ENCODE measurements at regions not wholly inside any gene's neighbourhood (a gene's known extent, or its start where the extent isn't known, plus 50 kb on each side); places are given as distances from the start of the nearest gene placed in this dataset.

DNA sequence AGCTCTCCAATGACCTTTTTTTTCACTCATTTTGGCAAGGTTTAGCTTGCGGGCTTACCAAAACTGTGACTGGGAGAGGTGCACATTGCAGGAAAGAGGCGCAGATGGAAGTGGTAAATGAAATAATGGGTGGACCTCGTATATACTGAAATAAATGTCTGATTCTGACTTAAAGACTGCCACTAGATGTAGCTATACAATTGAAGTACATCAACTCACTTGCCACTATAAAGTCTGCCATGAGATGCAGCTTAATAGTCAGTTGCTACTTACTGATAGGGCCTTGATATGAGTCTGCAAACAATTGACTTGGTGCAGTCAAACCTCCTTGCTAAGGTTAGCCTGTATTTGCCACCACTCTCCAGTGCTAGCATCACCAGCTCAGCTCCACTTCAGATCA, 525.9 kb upstream of the MBL2 start:
- Histone ChIP-seq H3K9ac (ENCODE audit: low read length in 2 of 2) (no peak overlapping the region), H3K27me3 (ENCODE audit: control insufficient read depth in 1 of 2, insufficient read depth in 2 of 2, low read length in 2 of 2) (no peaks in the 10 kb centered on the region), H3K4me1 (ENCODE audit: control insufficient read depth, insufficient read depth, low read length) (no peaks in the 10 kb centered on the region), H3K27ac (ENCODE audit: low read length) (no peak overlapping the region), H3K36me3 (ENCODE audit: control insufficient read depth in 2 of 2, insufficient read depth in 2 of 2, low read length in 2 of 2) (no peaks in the 10 kb centered on the region), H3K9me3 (ENCODE audit: control insufficient read depth in 2 of 2, low read length in 2 of 2) (peaks cover 0 to 3% of the 10 kb centered on the region in 2 donors), H3K4me3 (ENCODE audit: low read length in 2 of 2) (no peak overlapping the region)

- H3K4me1 ChIP-seq (ENCODE audit: control insufficient read depth, insufficient read depth, low read length), result no peaks in the 10 kb centered on the region
- no peaks in the 10 kb centered on the region for H3K9me3 ChIP-seq (ENCODE audit: control insufficient read depth in 2 of 2, low read length in 2 of 2)
- H3K36me3 ChIP-seq (ENCODE audit: control insufficient read depth in 2 of 2, insufficient read depth in 2 of 2, low read length in 2 of 2), result no peaks in the 10 kb centered on the region
- no peak overlapping the region for H3K9ac ChIP-seq (ENCODE audit: low read length in 2 of 2)
- H3K4me3 ChIP-seq (ENCODE audit: low read length in 2 of 2), result no peak overlapping the region
- H3K27ac ChIP-seq (ENCODE audit: low read length), result no peak overlapping the region
- H3K27me3 ChIP-seq (ENCODE audit: control insufficient read depth in 1 of 2, insufficient read depth in 2 of 2, low read length in 2 of 2), result no peaks in the 10 kb centered on the region
Measured at GRCh38 chr10:53284615-53285182, 512.1 kb upstream of the MBL2 start.

- no peaks in the 10 kb centered on the region for H3K4me1 ChIP-seq (ENCODE audit: control insufficient read depth, insufficient read depth, low read length)
- no peak overlapping the region for H3K27ac ChIP-seq (ENCODE audit: low read length)
- no peaks in the 10 kb centered on the region for H3K36me3 ChIP-seq (ENCODE audit: control insufficient read depth in 2 of 2, insufficient read depth in 2 of 2, low read length in 2 of 2)
- H3K4me3 ChIP-seq (ENCODE audit: low read length in 2 of 2), result no peak overlapping the region
- no peaks in the 10 kb centered on the region for H3K9me3 ChIP-seq (ENCODE audit: control insufficient read depth in 2 of 2, low read length in 2 of 2)
- no peak overlapping the region for H3K9ac ChIP-seq (ENCODE audit: low read length in 2 of 2)
- no peaks in the 10 kb centered on the region for H3K27me3 ChIP-seq (ENCODE audit: control insufficient read depth in 1 of 2, insufficient read depth in 2 of 2, low read length in 2 of 2)
Measured at GRCh38 chr10:53276797-53277196, 504.2 kb upstream of the MBL2 start.

DNA sequence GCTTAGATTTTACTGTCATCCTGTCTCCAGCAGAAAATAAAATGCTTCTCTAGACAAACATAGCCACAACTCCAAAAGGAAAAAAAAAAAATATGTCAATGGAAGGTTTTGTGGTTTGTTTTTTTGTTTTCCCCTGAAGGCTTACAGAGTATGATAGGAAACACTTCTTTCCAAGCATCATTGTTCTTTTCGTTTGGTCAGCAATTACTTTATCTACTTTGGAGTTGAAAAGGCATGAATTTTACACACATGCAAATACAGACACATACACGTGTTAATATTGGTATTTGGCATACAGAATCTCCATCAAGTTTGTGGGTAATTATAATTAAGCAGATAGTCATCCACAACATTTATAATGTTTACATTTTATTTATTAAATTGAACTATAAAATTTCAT, 496.9 kb upstream of the MBL2 start:
- no peak overlapping the region for H3K4me3 ChIP-seq (ENCODE audit: low read length in 2 of 2)
- no peaks in the 10 kb centered on the region for H3K4me1 ChIP-seq (ENCODE audit: control insufficient read depth, insufficient read depth, low read length)
- no peak overlapping the region for H3K27ac ChIP-seq (ENCODE audit: low read length)
- H3K36me3 ChIP-seq (ENCODE audit: control insufficient read depth in 2 of 2, insufficient read depth in 2 of 2, low read length in 2 of 2), result no peaks in the 10 kb centered on the region
- H3K9me3 ChIP-seq (ENCODE audit: control insufficient read depth in 2 of 2, low read length in 2 of 2), result no peaks in the 10 kb centered on the region
- H3K9ac ChIP-seq (ENCODE audit: low read length in 2 of 2), result no peak overlapping the region
- no peaks in the 10 kb centered on the region for H3K27me3 ChIP-seq (ENCODE audit: control insufficient read depth in 1 of 2, insufficient read depth in 2 of 2, low read length in 2 of 2)

DNA sequence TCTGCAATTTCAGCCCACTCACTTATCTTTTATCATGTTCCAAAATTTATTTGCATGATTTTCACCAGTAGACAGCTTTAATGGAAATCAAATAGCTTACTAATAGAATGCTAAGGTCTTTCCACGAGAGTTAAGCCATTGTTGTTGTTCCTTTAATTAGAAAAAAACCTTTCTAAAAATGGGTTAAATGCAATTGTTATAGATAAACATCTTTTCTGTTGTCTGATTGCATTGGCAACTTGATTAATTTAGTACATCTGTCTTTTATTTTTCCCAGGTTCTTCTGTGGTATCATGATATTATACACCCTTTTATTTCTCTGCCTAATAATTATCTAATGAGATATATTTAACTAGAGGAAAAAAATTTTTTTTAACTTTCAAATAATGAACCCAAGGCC, 487.6 kb upstream of the MBL2 start:
- Histone ChIP-seq H3K4me3 (ENCODE audit: low read length in 2 of 2) (no peak overlapping the region), H3K27ac (ENCODE audit: low read length) (no peak overlapping the region), H3K9me3 (ENCODE audit: control insufficient read depth in 2 of 2, low read length in 2 of 2) (no peaks in the 10 kb centered on the region), H3K36me3 (ENCODE audit: control insufficient read depth in 2 of 2, insufficient read depth in 2 of 2, low read length in 2 of 2) (no peaks in the 10 kb centered on the region), H3K4me1 (ENCODE audit: control insufficient read depth, insufficient read depth, low read length) (no peaks in the 10 kb centered on the region), H3K9ac (ENCODE audit: low read length in 2 of 2) (no peak overlapping the region), H3K27me3 (ENCODE audit: control insufficient read depth in 1 of 2, insufficient read depth in 2 of 2, low read length in 2 of 2) (no peaks in the 10 kb centered on the region)

DNA sequence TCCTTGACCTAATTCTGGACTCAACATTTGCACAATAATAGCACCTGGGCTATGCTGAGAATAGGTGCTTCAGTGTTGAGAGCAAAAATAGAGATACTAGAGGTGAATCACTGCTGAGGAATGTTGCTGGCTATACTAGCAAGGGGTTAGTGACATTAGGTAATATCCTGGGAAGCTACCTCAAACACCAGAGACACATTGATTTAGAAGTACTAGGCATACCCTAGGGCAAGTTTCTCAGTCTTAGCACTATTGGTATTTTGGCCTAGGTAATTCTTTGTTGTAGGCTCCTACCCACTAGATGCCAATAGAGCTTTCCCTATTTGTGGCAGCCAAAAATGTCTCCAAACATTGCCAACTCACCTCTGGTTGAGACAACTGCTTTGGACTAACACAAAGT, 484.0 kb upstream of the MBL2 start:
- H3K27ac ChIP-seq (ENCODE audit: low read length), result no peak overlapping the region
- no peaks in the 10 kb centered on the region for H3K27me3 ChIP-seq (ENCODE audit: control insufficient read depth in 1 of 2, insufficient read depth in 2 of 2, low read length in 2 of 2)
- H3K4me1 ChIP-seq (ENCODE audit: control insufficient read depth, insufficient read depth, low read length), result no peaks in the 10 kb centered on the region
- no peak overlapping the region for H3K4me3 ChIP-seq (ENCODE audit: low read length in 2 of 2)
- no peak overlapping the region for H3K9ac ChIP-seq (ENCODE audit: low read length in 2 of 2)
- H3K36me3 ChIP-seq (ENCODE audit: control insufficient read depth in 2 of 2, insufficient read depth in 2 of 2, low read length in 2 of 2), result no peaks in the 10 kb centered on the region
- no peaks in the 10 kb centered on the region for H3K9me3 ChIP-seq (ENCODE audit: control insufficient read depth in 2 of 2, low read length in 2 of 2)

DNA sequence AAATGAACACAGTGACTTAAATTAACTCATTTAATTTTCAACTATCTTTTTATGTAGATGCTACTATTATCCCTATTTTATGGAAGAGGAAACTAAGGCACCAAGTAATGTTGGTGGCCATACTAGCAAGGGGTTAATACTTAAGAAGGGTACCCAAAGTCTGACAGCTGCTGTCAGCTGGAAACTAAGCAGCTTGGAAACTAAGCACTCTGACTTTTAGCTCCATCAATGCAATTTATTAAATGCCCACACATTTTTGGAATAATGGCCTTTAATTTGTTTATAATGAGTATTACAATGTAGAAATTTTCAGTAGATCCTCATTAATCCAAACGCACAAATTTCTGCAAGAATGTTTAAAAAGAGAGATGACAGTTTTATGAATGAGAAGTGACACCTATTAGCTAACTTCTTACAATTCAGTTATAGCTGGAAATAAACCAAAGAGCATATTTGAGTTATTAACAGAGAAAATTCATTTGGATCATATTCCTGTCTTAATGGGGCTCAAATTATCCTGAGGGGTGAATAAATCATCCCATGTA, 483.1 kb upstream of the MBL2 start:
- no peak overlapping the region for H3K27ac ChIP-seq (ENCODE audit: low read length)
- H3K36me3 ChIP-seq (ENCODE audit: control insufficient read depth in 2 of 2, insufficient read depth in 2 of 2, low read length in 2 of 2), result no peaks in the 10 kb centered on the region
- H3K27me3 ChIP-seq (ENCODE audit: control insufficient read depth in 1 of 2, insufficient read depth in 2 of 2, low read length in 2 of 2), result no peaks in the 10 kb centered on the region
- no peaks in the 10 kb centered on the region for H3K9me3 ChIP-seq (ENCODE audit: control insufficient read depth in 2 of 2, low read length in 2 of 2)
- no peak overlapping the region for H3K4me3 ChIP-seq (ENCODE audit: low read length in 2 of 2)
- no peak overlapping the region for H3K9ac ChIP-seq (ENCODE audit: low read length in 2 of 2)
- H3K4me1 ChIP-seq (ENCODE audit: control insufficient read depth, insufficient read depth, low read length), result no peaks in the 10 kb centered on the region

DNA sequence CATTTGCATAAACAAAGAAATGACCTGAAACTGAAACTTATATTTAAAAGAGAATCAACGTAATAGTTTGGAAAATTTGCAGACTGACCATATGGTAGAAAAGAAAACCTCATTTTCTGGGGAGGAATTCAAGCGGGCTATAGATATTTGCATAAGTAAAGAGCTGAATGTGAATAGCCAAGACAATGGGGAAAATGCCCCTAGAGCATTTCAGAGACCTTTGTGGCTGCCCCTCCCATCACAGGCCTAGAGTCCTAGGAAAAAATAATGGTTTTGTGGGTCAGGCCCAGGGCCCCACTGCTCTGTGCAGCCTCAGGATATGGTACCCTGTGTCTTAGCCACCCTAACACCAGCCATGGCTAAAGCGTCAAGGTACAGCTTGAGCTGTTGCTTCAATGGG, 480.6 kb upstream of the MBL2 start:
- H3K27ac ChIP-seq (ENCODE audit: low read length), result no peak overlapping the region
- H3K4me1 ChIP-seq (ENCODE audit: control insufficient read depth, insufficient read depth, low read length), result no peaks in the 10 kb centered on the region
- no peak overlapping the region for H3K4me3 ChIP-seq (ENCODE audit: low read length in 2 of 2)
- H3K27me3 ChIP-seq (ENCODE audit: control insufficient read depth in 1 of 2, insufficient read depth in 2 of 2, low read length in 2 of 2), result no peaks in the 10 kb centered on the region
- no peaks in the 10 kb centered on the region for H3K9me3 ChIP-seq (ENCODE audit: control insufficient read depth in 2 of 2, low read length in 2 of 2)
- H3K9ac ChIP-seq (ENCODE audit: low read length in 2 of 2), result no peak overlapping the region
- no peaks in the 10 kb centered on the region for H3K36me3 ChIP-seq (ENCODE audit: control insufficient read depth in 2 of 2, insufficient read depth in 2 of 2, low read length in 2 of 2)

GRCh38 chr10:53239873-53240272, 467.3 kb upstream of the MBL2 start:
- Histone ChIP-seq H3K27ac (ENCODE audit: low read length) (no peak overlapping the region), H3K9ac (ENCODE audit: low read length in 2 of 2) (no peak overlapping the region), H3K36me3 (ENCODE audit: control insufficient read depth in 2 of 2, insufficient read depth in 2 of 2, low read length in 2 of 2) (no peaks in the 10 kb centered on the region), H3K27me3 (ENCODE audit: control insufficient read depth in 1 of 2, insufficient read depth in 2 of 2, low read length in 2 of 2) (no peaks in the 10 kb centered on the region), H3K4me3 (ENCODE audit: low read length in 2 of 2) (no peak overlapping the region), H3K9me3 (ENCODE audit: control insufficient read depth in 2 of 2, low read length in 2 of 2) (no peaks in the 10 kb centered on the region), H3K4me1 (ENCODE audit: control insufficient read depth, insufficient read depth, low read length) (no peaks in the 10 kb centered on the region)

GRCh38 chr10:53236941-53237340, 464.4 kb upstream of the MBL2 start:
- H3K4me3 ChIP-seq (ENCODE audit: low read length in 2 of 2), result no peak overlapping the region
- no peaks in the 10 kb centered on the region for H3K36me3 ChIP-seq (ENCODE audit: control insufficient read depth in 2 of 2, insufficient read depth in 2 of 2, low read length in 2 of 2)
- H3K9me3 ChIP-seq (ENCODE audit: control insufficient read depth in 2 of 2, low read length in 2 of 2), result no peaks in the 10 kb centered on the region
- H3K9ac ChIP-seq (ENCODE audit: low read length in 2 of 2), result no peak overlapping the region
- no peaks in the 10 kb centered on the region for H3K27me3 ChIP-seq (ENCODE audit: control insufficient read depth in 1 of 2, insufficient read depth in 2 of 2, low read length in 2 of 2)
- no peak overlapping the region for H3K27ac ChIP-seq (ENCODE audit: low read length)
- no peaks in the 10 kb centered on the region for H3K4me1 ChIP-seq (ENCODE audit: control insufficient read depth, insufficient read depth, low read length)

DNA sequence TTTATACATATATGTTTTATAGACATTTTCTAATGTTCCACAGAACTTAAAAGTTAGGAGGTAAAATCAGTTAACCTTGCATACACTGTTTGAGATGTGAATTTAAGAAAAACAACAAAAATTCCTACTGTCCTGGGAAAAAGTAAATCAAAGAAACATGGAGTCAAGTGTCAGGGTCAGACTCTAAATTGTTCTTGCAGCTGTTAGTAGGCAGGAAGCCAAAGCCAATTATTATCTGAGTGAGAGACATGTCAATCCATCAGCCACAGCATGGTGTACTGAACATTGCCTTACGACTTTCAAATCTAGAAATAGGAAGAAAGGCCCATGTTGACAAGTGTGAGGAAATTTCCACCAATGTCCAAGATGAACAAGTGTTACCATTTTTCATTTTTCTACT, 461.2 kb upstream of the MBL2 start:
- Histone ChIP-seq H3K4me3 (ENCODE audit: low read length in 2 of 2) (no peak overlapping the region), H3K9me3 (ENCODE audit: control insufficient read depth in 2 of 2, low read length in 2 of 2) (no peaks in the 10 kb centered on the region), H3K27ac (ENCODE audit: low read length) (no peak overlapping the region), H3K9ac (ENCODE audit: low read length in 2 of 2) (no peak overlapping the region), H3K27me3 (ENCODE audit: control insufficient read depth in 1 of 2, insufficient read depth in 2 of 2, low read length in 2 of 2) (no peaks in the 10 kb centered on the region), H3K36me3 (ENCODE audit: control insufficient read depth in 2 of 2, insufficient read depth in 2 of 2, low read length in 2 of 2) (no peaks in the 10 kb centered on the region), H3K4me1 (ENCODE audit: control insufficient read depth, insufficient read depth, low read length) (no peaks in the 10 kb centered on the region)

All from stomach smooth muscle (tissue), 2 donors.